Urinary bladder (tissue), 3 donors: ENCODE measurements at regions not wholly inside any gene's neighbourhood (a gene's known extent, or its start where the extent isn't known, plus 50 kb on each side); places are given as distances from the start of the nearest gene placed in this dataset.
A peak's percentile ranks its signal among the peaks of the same experiment; 100 is the strongest.

ENCODE experiments used
- DNase-seq: peaks from one replicate; pipeline ENCODE4 v3.0.0-alpha.2; 2015; ENCODE audit errors: extremely low spot score
- H3K27ac ChIP-seq: one replicate; pipeline ENCODE4 v1.5.1; 2013; ENCODE audit warnings: low read depth, mild to moderate bottlenecking, moderate library complexity
- H3K36me3 ChIP-seq: one replicate; pipeline ENCODE4 v1.6.1; 2013; ENCODE audit warnings: mild to moderate bottlenecking, moderate library complexity; ENCODE audit not compliant: insufficient read depth
- H3K4me1 ChIP-seq: one replicate; pipeline ENCODE4 v1.6.1; 2013; ENCODE audit warnings: mild to moderate bottlenecking, moderate library complexity; ENCODE audit not compliant: insufficient read depth
- H3K4me3 ChIP-seq: one replicate; pipeline ENCODE4 v1.5.1; 2013; ENCODE audit warnings: low read depth, low read length
- WGBS: extraction: QIAGEN DNeasy Blood & Tissue Kit; methylation state at CpG from one replicate; pipeline ENCODE4 v1.1.7; 2013; 5-methylcytosine and 5-hydroxymethylcytosine counted together
- donor health status: healthy with polysubstance abuse.
- donor health status: healthy.

GRCh38 chr10:62578301-62578700, 204.1 kb downstream of the ZNF365 start:
- Histone ChIP-seq H3K4me1 (no peaks in the 10 kb centered on the region), H3K27ac (no peak overlapping the region), H3K36me3 (no peaks in the 10 kb centered on the region), H3K4me3 (no peak overlapping the region)
- 84% methylated on average over 6 of the region's 6 CpGs for WGBS
- DNase-seq: no peak

- 93% methylated on average over 1 of the region's 1 CpG for WGBS
- Histone ChIP-seq H3K27ac (no peak overlapping the region), H3K4me3 (no peak overlapping the region), H3K36me3 (no peaks in the 10 kb centered on the region), H3K4me1 (no peaks in the 10 kb centered on the region)
- no peak for DNase-seq
These were observed 204.7 kb downstream of the ZNF365 start for GRCh38 chr10:62578916-62579315.

- Histone ChIP-seq H3K27ac (no peak overlapping the region), H3K4me3 (no peak overlapping the region), H3K4me1 (no peaks in the 10 kb centered on the region), H3K36me3 (no peaks in the 10 kb centered on the region)
- no peak for DNase-seq
These were observed 206.2 kb downstream of the ZNF365 start for GRCh38 chr10:62580396-62580795.

GRCh38 chr10:62581351-62581750, 207.2 kb downstream of the ZNF365 start:
- DNase-seq: no peak
- WGBS: 94% methylated on average over 3 of the region's 3 CpGs
- no peak overlapping the region for H3K4me3 ChIP-seq
- no peaks in the 10 kb centered on the region for H3K36me3 ChIP-seq
- no peak overlapping the region for H3K27ac ChIP-seq
- no peaks in the 10 kb centered on the region for H3K4me1 ChIP-seq

- no peak overlapping the region for H3K4me3 ChIP-seq
- H3K4me1 ChIP-seq: no peaks in the 10 kb centered on the region
- no peaks in the 10 kb centered on the region for H3K36me3 ChIP-seq
- no peak for DNase-seq
- WGBS: 69% methylated on average over 4 of the region's 4 CpGs
- no peak overlapping the region for H3K27ac ChIP-seq
These were observed 208.0 kb downstream of the ZNF365 start for GRCh38 chr10:62582101-62582705.

- Histone ChIP-seq H3K27ac (no peak overlapping the region), H3K4me1 (no peaks in the 10 kb centered on the region), H3K4me3 (no peak overlapping the region), H3K36me3 (no peaks in the 10 kb centered on the region)
- 33% methylated on average over 7 of the region's 7 CpGs for WGBS
- DNase-seq: peak; percentile 36
These were observed 208.6 kb downstream of the ZNF365 start for GRCh38 chr10:62582804-62583208.

GRCh38 chr10:62583876-62584615, 209.9 kb downstream of the ZNF365 start:
- 78% methylated on average over 3 of the region's 3 CpGs for WGBS
- no peak overlapping the region for H3K27ac ChIP-seq
- H3K4me3 ChIP-seq: no peak overlapping the region
- DNase-seq: no peak
- no peaks in the 10 kb centered on the region for H3K4me1 ChIP-seq
- H3K36me3 ChIP-seq: no peaks in the 10 kb centered on the region

GRCh38 chr10:62584731-62585130, 210.6 kb downstream of the ZNF365 start:
- no peak overlapping the region for H3K27ac ChIP-seq
- 74% methylated on average over 2 of the region's 2 CpGs for WGBS

GRCh38 chr10:62585211-62585775, 211.1 kb downstream of the ZNF365 start:
- H3K4me1 ChIP-seq: no peaks in the 10 kb centered on the region
- no peaks in the 10 kb centered on the region for H3K36me3 ChIP-seq
- WGBS: 40% methylated on average over 6 of the region's 6 CpGs
- DNase-seq: no peak
- no peak overlapping the region for H3K27ac ChIP-seq
- no peak overlapping the region for H3K4me3 ChIP-seq

More at GRCh38 chr10:62584731-62585130, 210.6 kb downstream of the ZNF365 start:
- Histone ChIP-seq H3K4me1 (no peaks in the 10 kb centered on the region), H3K36me3 (no peaks in the 10 kb centered on the region), H3K4me3 (no peak overlapping the region)
- no peak for DNase-seq

GRCh38 chr10:62587011-62587410, 212.8 kb downstream of the ZNF365 start:
- no peak overlapping the region for H3K4me3 ChIP-seq
- DNase-seq: no peak
- H3K27ac ChIP-seq: no peak overlapping the region

GRCh38 chr10:62588116-62588515, 213.9 kb downstream of the ZNF365 start:
- H3K36me3 ChIP-seq: no peaks in the 10 kb centered on the region
- no peak for DNase-seq
- H3K4me1 ChIP-seq: no peaks in the 10 kb centered on the region
- WGBS: 95% methylated on average over 2 of the region's 2 CpGs
- no peak overlapping the region for H3K4me3 ChIP-seq
- no peak overlapping the region for H3K27ac ChIP-seq

More at GRCh38 chr10:62587011-62587410, 212.8 kb downstream of the ZNF365 start:
- Histone ChIP-seq H3K36me3 (no peaks in the 10 kb centered on the region), H3K4me1 (no peaks in the 10 kb centered on the region)

GRCh38 chr10:62589689-62590088, 214.8 kb upstream of the ADO start:
- H3K4me3 ChIP-seq: no peak overlapping the region
- WGBS: 71% methylated on average over 2 of the region's 2 CpGs
- H3K36me3 ChIP-seq: no peaks in the 10 kb centered on the region
- H3K27ac ChIP-seq: no peak overlapping the region
- H3K4me1 ChIP-seq: no peaks in the 10 kb centered on the region
- DNase-seq: no peak

- DNase-seq: no peak
- no peaks in the 10 kb centered on the region for H3K4me1 ChIP-seq
- WGBS: 85% methylated on average over 3 of the region's 3 CpGs
- no peaks in the 10 kb centered on the region for H3K36me3 ChIP-seq
- H3K27ac ChIP-seq: no peak overlapping the region
- H3K4me3 ChIP-seq: no peak overlapping the region
These were observed 214.2 kb upstream of the ADO start for GRCh38 chr10:62590306-62590705.

- Histone ChIP-seq H3K27ac (no peak overlapping the region), H3K4me3 (no peak overlapping the region), H3K4me1 (no peaks in the 10 kb centered on the region), H3K36me3 (no peaks in the 10 kb centered on the region)
- DNase-seq: no peak
- WGBS: 62% methylated on average over 3 of the region's 3 CpGs
These were observed 210.4 kb upstream of the ADO start for GRCh38 chr10:62594093-62594520.
